ENCODE measurements at regions not wholly inside any gene's neighbourhood (a gene's known extent, or its start where the extent isn't known, plus 50 kb on each side); places are given as distances from the start of the nearest gene placed in this dataset.

DNA sequence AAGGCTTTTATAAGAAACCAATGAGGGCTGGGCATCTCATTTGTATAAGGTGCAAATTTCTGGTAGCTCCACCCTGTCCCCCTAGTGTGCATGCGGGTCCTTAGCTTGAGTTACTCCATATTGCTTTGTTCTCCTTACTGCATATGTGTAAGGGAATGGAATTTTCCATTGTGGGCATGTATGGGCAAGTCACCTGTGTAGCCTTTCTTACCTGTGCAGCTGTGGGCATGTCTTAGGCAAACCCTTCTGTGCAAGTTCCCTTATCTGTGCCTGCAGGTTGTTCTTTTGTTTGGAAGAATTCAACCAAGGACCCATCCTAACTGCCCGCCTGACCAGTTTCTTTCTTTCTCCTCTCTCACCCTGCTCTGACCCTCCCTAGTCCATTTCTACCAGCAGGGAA lies 122.8 kb upstream of the HS3ST4 start:
- TF ChIP-seq CTCF (IDR thresholded peaks at IDR 0.05 in 4 of 5, conservative IDR thresholded peaks at IDR 0.05 in 1 of 5) = no peak
- TF ChIP-seq POLR2A (IDR thresholded peaks at IDR 0.05) = no peak

Measured in gastrocnemius medialis (tissue), 4 donors.